Medulla oblongata (tissue), 1 donor: ENCODE measurements at regions not wholly inside any gene's neighbourhood (a gene's known extent, or its start where the extent isn't known, plus 50 kb on each side); places are given as distances from the start of the nearest gene placed in this dataset.

Experiments
- DNase-seq: peaks from one replicate; pipeline ENCODE4 v3.0.0-alpha.2; 2015; ENCODE audit errors: extremely low spot score

- no peak for DNase-seq
Observed at GRCh38 chr4:59068722-59069418, 1958.7 kb upstream of the IGFBP7 start.

- no peak for DNase-seq
Observed at GRCh38 chr4:59086410-59086809, 1976.2 kb upstream of the IGFBP7 start.

- no peak for DNase-seq
Observed at GRCh38 chr4:59091146-59092142, 1981.3 kb upstream of the IGFBP7 start.

GRCh38 chr4:59094505-59094904, 1984.3 kb upstream of the IGFBP7 start:
- DNase-seq, result no peak

GRCh38 chr4:59102311-59102710, 1992.1 kb upstream of the IGFBP7 start:
- no peak for DNase-seq

- no peak for DNase-seq
Observed at GRCh38 chr4:59120287-59120814, 2010.2 kb upstream of the IGFBP7 start.

- DNase-seq, result no peak
Observed at GRCh38 chr4:59122626-59123025, 2012.4 kb upstream of the IGFBP7 start.

- DNase-seq, result no peak
Observed at GRCh38 chr4:59126159-59126558, 2016.0 kb upstream of the IGFBP7 start.

- no peak for DNase-seq
Observed at GRCh38 chr4:59127006-59127405, 2016.8 kb upstream of the IGFBP7 start.

- DNase-seq, result no peak
Observed at GRCh38 chr4:59127743-59128142, 2017.6 kb upstream of the IGFBP7 start.

GRCh38 chr4:59135248-59135985, 2025.2 kb upstream of the IGFBP7 start:
- no peak for DNase-seq

GRCh38 chr4:59161249-59161648, 2038.9 kb upstream of the ADGRL3 start:
- DNase-seq, result no peak

- DNase-seq, result no peak
Observed at GRCh38 chr4:59175617-59176016, 2024.5 kb upstream of the ADGRL3 start.

- DNase-seq, result no peak
Observed at GRCh38 chr4:59179372-59179771, 2020.8 kb upstream of the ADGRL3 start.

- DNase-seq, result no peak
Observed at GRCh38 chr4:59180161-59180560, 2020.0 kb upstream of the ADGRL3 start.

GRCh38 chr4:59180969-59181368, 2019.2 kb upstream of the ADGRL3 start:
- no peak for DNase-seq

- no peak for DNase-seq
Observed at GRCh38 chr4:59195839-59196238, 2004.3 kb upstream of the ADGRL3 start.

GRCh38 chr4:59200992-59201391, 1999.1 kb upstream of the ADGRL3 start:
- no peak for DNase-seq

GRCh38 chr4:59217910-59218631, 1982.1 kb upstream of the ADGRL3 start:
- no peak for DNase-seq

- no peak for DNase-seq
Observed at GRCh38 chr4:59222221-59222620, 1977.9 kb upstream of the ADGRL3 start.

GRCh38 chr4:59223292-59223941, 1976.7 kb upstream of the ADGRL3 start:
- DNase-seq, result no peak
